ENCODE measurements at regions not wholly inside any gene's neighbourhood (a gene's known extent, or its start where the extent isn't known, plus 50 kb on each side); places are given as distances from the start of the nearest gene placed in this dataset.

DNA sequence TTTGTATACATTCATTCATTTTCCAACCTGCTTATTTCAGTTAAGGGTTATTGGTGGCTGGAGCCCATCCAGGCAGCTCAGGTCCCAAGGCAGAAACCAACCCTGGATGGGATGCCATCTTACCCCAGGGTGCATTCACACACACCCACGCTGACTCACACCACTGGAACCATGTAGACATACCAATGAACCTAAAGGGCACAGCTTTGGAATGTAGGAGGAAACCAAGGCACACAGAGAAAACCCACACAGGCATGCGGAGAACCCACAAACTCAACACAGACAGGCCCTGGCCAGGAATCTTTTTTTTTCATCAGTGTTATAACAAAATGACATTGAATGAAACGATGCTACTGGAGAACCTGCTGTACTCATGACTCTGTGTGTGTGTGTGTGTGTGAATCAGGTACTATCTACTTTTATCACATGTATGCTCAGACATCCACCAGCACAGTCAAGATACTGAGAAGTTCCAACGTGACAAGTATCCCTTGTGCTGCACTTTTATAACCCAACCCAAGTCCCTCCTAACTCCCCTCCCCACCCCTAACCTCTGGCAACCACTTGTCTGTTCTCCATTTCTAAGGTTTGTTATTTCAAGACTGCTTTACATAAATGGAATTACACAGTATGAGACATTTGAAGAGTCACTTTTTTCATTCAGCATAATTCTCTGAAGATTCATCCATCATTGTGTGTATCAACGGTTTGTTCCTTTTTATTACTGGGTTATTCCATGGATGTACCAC lies 286.8 kb upstream of the PLD5 start:
- TF ChIP-seq, protein P1, sequence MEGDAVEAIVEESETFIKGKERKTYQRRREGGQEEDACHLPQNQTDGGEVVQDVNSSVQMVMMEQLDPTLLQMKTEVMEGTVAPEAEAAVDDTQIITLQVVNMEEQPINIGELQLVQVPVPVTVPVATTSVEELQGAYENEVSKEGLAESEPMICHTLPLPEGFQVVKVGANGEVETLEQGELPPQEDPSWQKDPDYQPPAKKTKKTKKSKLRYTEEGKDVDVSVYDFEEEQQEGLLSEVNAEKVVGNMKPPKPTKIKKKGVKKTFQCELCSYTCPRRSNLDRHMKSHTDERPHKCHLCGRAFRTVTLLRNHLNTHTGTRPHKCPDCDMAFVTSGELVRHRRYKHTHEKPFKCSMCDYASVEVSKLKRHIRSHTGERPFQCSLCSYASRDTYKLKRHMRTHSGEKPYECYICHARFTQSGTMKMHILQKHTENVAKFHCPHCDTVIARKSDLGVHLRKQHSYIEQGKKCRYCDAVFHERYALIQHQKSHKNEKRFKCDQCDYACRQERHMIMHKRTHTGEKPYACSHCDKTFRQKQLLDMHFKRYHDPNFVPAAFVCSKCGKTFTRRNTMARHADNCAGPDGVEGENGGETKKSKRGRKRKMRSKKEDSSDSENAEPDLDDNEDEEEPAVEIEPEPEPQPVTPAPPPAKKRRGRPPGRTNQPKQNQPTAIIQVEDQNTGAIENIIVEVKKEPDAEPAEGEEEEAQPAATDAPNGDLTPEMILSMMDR (IDR thresholded peaks at IDR 0.05), result no peak
- no peak for TF ChIP-seq POLR2A (IDR thresholded peaks at IDR 0.05)

Measured in Peyer's patch (tissue), 4 donors.